Fibroblast of lung (primary cell): ENCODE measurements at regions not wholly inside any gene's neighbourhood (a gene's known extent, or its start where the extent isn't known, plus 50 kb on each side); places are given as distances from the start of the nearest gene placed in this dataset.

Experiments
- DNase-seq, 2 donors: peaks; one replicate each; pipeline versions ENCODE4 v3.0.0 to v3.0.0-alpha.2; 2010; ENCODE audit warnings: low read depth in 2 of 2
- H2AFZ ChIP-seq: 2 replicates; pipeline ENCODE4 v1.5.1; 2012; ENCODE audit warnings: low read length, control low read depth, inconsistent platforms
- H3K27ac ChIP-seq: 2 replicates; pipeline ENCODE4 v1.5.1; 2011; ENCODE audit warnings: low read length, control low read depth; ENCODE audit not compliant: insufficient read depth
- H3K27me3 ChIP-seq: 2 replicates; pipeline ENCODE4 v1.5.1; 2011; ENCODE audit warnings: mild to moderate bottlenecking, low read length; ENCODE audit not compliant: control insufficient read depth, insufficient read depth
- H3K36me3 ChIP-seq: 2 replicates; pipeline ENCODE4 v1.5.1; 2011; ENCODE audit warnings: low read length; ENCODE audit not compliant: control insufficient read depth, insufficient read depth
- H3K4me1 ChIP-seq: 2 replicates; pipeline ENCODE4 v1.5.1; 2011; ENCODE audit warnings: low read length; ENCODE audit not compliant: control insufficient read depth, insufficient read depth; ENCODE audit errors: extremely low read depth
- H3K4me2 ChIP-seq: 2 replicates; pipeline ENCODE4 v1.5.1; 2011; ENCODE audit warnings: low read length, control low read depth; ENCODE audit not compliant: insufficient read depth; ENCODE audit errors: extremely low read depth
- H3K4me3 ChIP-seq, 4 experiments: fragments of 200-600 bp in 1 of 4; sonication (generic) in 1 of 4; replicated peaks in 1 of 4; 2 replicates each; pipeline ENCODE4 v1.5.1; 2011 to 2016; ENCODE audit warnings: low read length in 4 of 4, low read depth in 3 of 4, mild to moderate bottlenecking in 3 of 4, control low read depth in 2 of 4, inconsistent platforms in 1 of 4, mixed read lengths in 1 of 4; ENCODE audit not compliant: insufficient read depth in 1 of 4; ENCODE audit errors: control extremely low read depth in 1 of 4
- H3K79me2 ChIP-seq: 2 replicates; pipeline ENCODE4 v1.5.1; 2012; ENCODE audit warnings: mild to moderate bottlenecking, low read length, inconsistent platforms; ENCODE audit not compliant: control insufficient read depth, insufficient read depth
- H3K9ac ChIP-seq: 2 replicates; pipeline ENCODE4 v1.5.1; 2011; ENCODE audit warnings: mild to moderate bottlenecking, low read length, control low read depth; ENCODE audit not compliant: insufficient read depth
- H3K9me3 ChIP-seq: 2 replicates; pipeline ENCODE4 v1.5.1; 2012; ENCODE audit warnings: low read depth, low read length; ENCODE audit not compliant: control insufficient read depth, insufficient read depth
- H4K20me1 ChIP-seq: 2 replicates; pipeline ENCODE4 v1.5.1; 2011; ENCODE audit warnings: low read length; ENCODE audit not compliant: control insufficient read depth, insufficient read depth; ENCODE audit errors: extremely low read depth
- CTCF ChIP-seq, 2 donors: IDR thresholded peaks in 1 of 2; conservative IDR thresholded peaks in 1 of 2; 1 replicate in 1 of 2; 2 replicates in 1 of 2; pipeline ENCODE4 v1.5.1; 2011 to 2012; ENCODE audit warnings: low read length in 2 of 2, control low read depth in 1 of 2, inconsistent platforms in 1 of 2, low read depth in 1 of 2, mild to moderate bottlenecking in 1 of 2
- EZH2 ChIP-seq: IDR thresholded peaks from 2 replicates; pipeline ENCODE4 v1.5.1; 2012; ENCODE audit warnings: low read length, control low read depth, mild to moderate bottlenecking; ENCODE audit errors: missing control alignments

- no peaks in the 10 kb centered on the region for H3K27me3 ChIP-seq
- no peak overlapping the region for H3K4me2 ChIP-seq
- H2AFZ ChIP-seq = no peak overlapping the region
- TF ChIP-seq CTCF (conservative IDR thresholded peaks at IDR 0.05 in 1 of 2, IDR thresholded peaks at IDR 0.05 in 1 of 2; ENCODE audit: low read depth in 1 of 2, low read length in 2 of 2) (no peak), EZH2 (no peak)
- no peaks in the 10 kb centered on the region for H4K20me1 ChIP-seq
- no peak overlapping the region for H3K4me3 ChIP-seq
- no peaks in the 10 kb centered on the region for H3K79me2 ChIP-seq
- no peaks in the 10 kb centered on the region for H3K9me3 ChIP-seq
- H3K9ac ChIP-seq = no peak overlapping the region
- no peak overlapping the region for H3K27ac ChIP-seq
- no peaks in the 10 kb centered on the region for H3K4me1 ChIP-seq
- no peaks in the 10 kb centered on the region for H3K36me3 ChIP-seq
- DNase-seq = no peak
These were observed 677.2 kb upstream of the TENM4 start for GRCh38 chr11:80118073-80118472.

GRCh38 chr11:80116796-80117195, 676.0 kb upstream of the TENM4 start:
- Histone ChIP-seq H3K4me2 (no peak overlapping the region), H3K27me3 (no peaks in the 10 kb centered on the region), H3K36me3 (no peaks in the 10 kb centered on the region), H3K9me3 (no peaks in the 10 kb centered on the region), H3K4me3 (no peak overlapping the region), H3K4me1 (no peaks in the 10 kb centered on the region), H3K27ac (no peak overlapping the region), H3K9ac (no peak overlapping the region), H4K20me1 (no peaks in the 10 kb centered on the region), H3K79me2 (no peaks in the 10 kb centered on the region), H2AFZ (no peak overlapping the region)
- no peak for DNase-seq
- TF ChIP-seq CTCF (conservative IDR thresholded peaks at IDR 0.05 in 1 of 2, IDR thresholded peaks at IDR 0.05 in 1 of 2; ENCODE audit: low read depth in 1 of 2, low read length in 2 of 2) (no peak), EZH2 (no peak)

- H3K4me2 ChIP-seq = no peak overlapping the region
- TF ChIP-seq EZH2 (no peak), CTCF (conservative IDR thresholded peaks at IDR 0.05 in 1 of 2, IDR thresholded peaks at IDR 0.05 in 1 of 2; ENCODE audit: low read depth in 1 of 2, low read length in 2 of 2) (no peak)
- DNase-seq = no peak
- no peak overlapping the region for H3K9ac ChIP-seq
- H3K4me3 ChIP-seq = no peak overlapping the region
- H3K79me2 ChIP-seq = no peaks in the 10 kb centered on the region
- H3K36me3 ChIP-seq = no peaks in the 10 kb centered on the region
- H2AFZ ChIP-seq = no peak overlapping the region
- no peaks in the 10 kb centered on the region for H3K4me1 ChIP-seq
- H3K27ac ChIP-seq = no peak overlapping the region
- H3K27me3 ChIP-seq = no peaks in the 10 kb centered on the region
- no peaks in the 10 kb centered on the region for H3K9me3 ChIP-seq
- H4K20me1 ChIP-seq = no peaks in the 10 kb centered on the region
These were observed 668.8 kb upstream of the TENM4 start for GRCh38 chr11:80109652-80110051.
